CD4-positive, alpha-beta T cell treated with Interleukin-10 for 1 hour (primary cell): ENCODE measurements at regions not wholly inside any gene's neighbourhood (a gene's known extent, or its start where the extent isn't known, plus 50 kb on each side); places are given as distances from the start of the nearest gene placed in this dataset.

Experiments
- DNase-seq: peaks from one replicate; pipeline ENCODE4 v3.0.0-alpha.2; 2020

- DNase-seq: no peak
These were observed 261.6 kb downstream of the VPS13C start for GRCh38 chr15:61798631-61799030.

- DNase-seq: no peak
These were observed 264.2 kb downstream of the VPS13C start for GRCh38 chr15:61796056-61796455.

GRCh38 chr15:61794881-61795280 is 265.4 kb downstream of the VPS13C start:
- DNase-seq: no peak

GRCh38 chr15:61794276-61794675 is 266.0 kb downstream of the VPS13C start:
- DNase-seq: no peak

- no peak for DNase-seq
These were observed 275.5 kb downstream of the VPS13C start for GRCh38 chr15:61784734-61785133.

- DNase-seq: no peak
These were observed 279.8 kb downstream of the VPS13C start for GRCh38 chr15:61780278-61780980.

- DNase-seq: no peak
These were observed 282.6 kb downstream of the VPS13C start for GRCh38 chr15:61777689-61778088.

GRCh38 chr15:61769557-61769956 is 290.7 kb downstream of the VPS13C start:
- no peak for DNase-seq

GRCh38 chr15:61768131-61768530 is 292.1 kb downstream of the VPS13C start:
- DNase-seq: no peak

- no peak for DNase-seq
These were observed 295.3 kb downstream of the VPS13C start for GRCh38 chr15:61764981-61765380.

- no peak for DNase-seq
These were observed 296.1 kb downstream of the VPS13C start for GRCh38 chr15:61764141-61764540.

- no peak for DNase-seq
These were observed 297.6 kb downstream of the VPS13C start for GRCh38 chr15:61762676-61763075.

GRCh38 chr15:61759639-61760038 is 300.6 kb downstream of the VPS13C start:
- DNase-seq: no peak

- DNase-seq: no peak
These were observed 304.0 kb downstream of the VPS13C start for GRCh38 chr15:61756071-61756820.

GRCh38 chr15:61755467-61755866 is 304.8 kb downstream of the VPS13C start:
- no peak for DNase-seq

GRCh38 chr15:61753018-61753710 is 307.1 kb downstream of the VPS13C start:
- DNase-seq: peak; percentile 0

- DNase-seq: no peak
These were observed 308.2 kb downstream of the VPS13C start for GRCh38 chr15:61752001-61752400.

- no peak for DNase-seq
These were observed 309.8 kb downstream of the VPS13C start for GRCh38 chr15:61750271-61751084.

- no peak for DNase-seq
These were observed 311.1 kb downstream of the VPS13C start for GRCh38 chr15:61749169-61749568.

GRCh38 chr15:61748529-61748928 is 311.7 kb downstream of the VPS13C start:
- DNase-seq: no peak

- DNase-seq: no peak
These were observed 313.7 kb downstream of the VPS13C start for GRCh38 chr15:61746589-61746988.

- DNase-seq: no peak
These were observed 316.8 kb downstream of the VPS13C start for GRCh38 chr15:61743345-61743909.

- no peak for DNase-seq
These were observed 317.7 kb downstream of the VPS13C start for GRCh38 chr15:61742591-61742990.
